Neural cell (in vitro differentiated cells): ENCODE measurements at regions not wholly inside any gene's neighbourhood (a gene's known extent, or its start where the extent isn't known, plus 50 kb on each side); places are given as distances from the start of the nearest gene placed in this dataset.

Source experiments
- H2AFZ ChIP-seq: fragments of 200-600, 300-800 bp; sonication (generic), shearing (Covaris generic); 2 replicates; pipeline ENCODE4 v1.6.0; 2014; ENCODE audit warnings: low read depth, mild to moderate bottlenecking, antibody characterized with exemption, low read length, moderate library complexity
- H3F3A ChIP-seq: fragments of 200-600 bp; shearing (Covaris generic); 2 replicates; pipeline ENCODE4 v1.6.1; 2016; ENCODE audit warnings: mild to moderate bottlenecking, moderate library complexity, mixed read lengths, antibody characterized with exemption, low read length; ENCODE audit not compliant: insufficient read depth, poor library complexity, severe bottlenecking
- H3K27ac ChIP-seq: fragments of 200-600, 300-800 bp; sonication (generic), shearing (Covaris generic); 2 replicates; pipeline ENCODE4 v1.5.1; 2014; ENCODE audit warnings: mild to moderate bottlenecking, low read length, moderate library complexity
- H3K27me3 ChIP-seq: fragments of 300-800, 200-600 bp; sonication (generic), shearing (Covaris generic); 2 replicates; pipeline ENCODE4 v1.6.0; 2014; ENCODE audit warnings: mild to moderate bottlenecking, low read depth, low read length, moderate library complexity; ENCODE audit not compliant: insufficient read depth
- H3K36me3 ChIP-seq: fragments of 300-800, 200-600 bp; sonication (generic), shearing (Covaris generic); 2 replicates; pipeline ENCODE4 v1.5.1; 2014; ENCODE audit warnings: mild to moderate bottlenecking, antibody characterized with exemption, low read length, moderate library complexity; ENCODE audit not compliant: insufficient read depth
- H3K4me2 ChIP-seq: fragments of 300-800, 200-600 bp; sonication (generic), shearing (Covaris generic); 2 replicates; pipeline ENCODE4 v1.6.0; 2014; ENCODE audit warnings: mild to moderate bottlenecking, low read length
- H3K4me3 ChIP-seq: fragments of 300-800, 200-600 bp; sonication (generic), shearing (Covaris generic); 2 replicates; pipeline ENCODE4 v1.5.1; 2014; ENCODE audit warnings: mild to moderate bottlenecking, low read length, moderate library complexity
- H3K79me2 ChIP-seq: fragments of 200-600 bp; shearing (Covaris generic); replicated peaks from 2 replicates; pipeline ENCODE4 v1.6.0; 2014; ENCODE audit warnings: mild to moderate bottlenecking, low read length, moderate library complexity; ENCODE audit not compliant: insufficient read depth
- H3K9ac ChIP-seq: fragments of 300-800, 200-600 bp; sonication (generic), shearing (Covaris generic); 2 replicates; pipeline ENCODE4 v1.6.1; 2016; ENCODE audit warnings: mild to moderate bottlenecking, low read length, mixed read lengths
- H3K9me2 ChIP-seq: fragments of 200-600 bp; shearing (Covaris generic); 2 replicates; pipeline ENCODE4 v1.6.1; 2016; ENCODE audit warnings: mild to moderate bottlenecking, low read length, mixed read lengths; ENCODE audit not compliant: insufficient read depth
- H3K9me3 ChIP-seq: fragments of 200-600, 300-800 bp; sonication (generic), shearing (Covaris generic); 2 replicates; pipeline ENCODE4 v1.6.1; 2016; ENCODE audit warnings: mild to moderate bottlenecking, mixed run types, low read length, moderate library complexity, mixed read lengths
- H4K20me1 ChIP-seq: fragments of 200-600 bp; shearing (Covaris generic); 2 replicates; pipeline ENCODE4 v1.6.1; 2016; ENCODE audit warnings: mild to moderate bottlenecking, mixed run types; ENCODE audit not compliant: insufficient read depth
- CTCF ChIP-seq: fragments of 450-650 bp; IDR thresholded peaks from 2 replicates; pipeline ENCODE4 v1.5.1; 2014; ENCODE audit warnings: antibody characterized with exemption, mild to moderate bottlenecking, moderate library complexity; ENCODE audit not compliant: poor library complexity, severe bottlenecking
- EP300 ChIP-seq: fragments of 450-650 bp; conservative IDR thresholded peaks from 2 replicates; pipeline ENCODE4 v1.6.1; 2014; ENCODE audit warnings: antibody characterized with exemption, mild to moderate bottlenecking, moderate library complexity; ENCODE audit not compliant: poor library complexity, severe bottlenecking
- EZH2 ChIP-seq: fragments of 200-600, 300-800 bp; shearing (Covaris generic), sonication (generic); IDR thresholded peaks from 2 replicates; pipeline ENCODE4 v1.6.1; 2014; ENCODE audit warnings: antibody characterized with exemption, low read length, borderline replicate concordance, mild to moderate bottlenecking; ENCODE audit not compliant: insufficient read depth, poor library complexity, severe bottlenecking
- MXI1 ChIP-seq: fragments of 450-650 bp; conservative IDR thresholded peaks from 2 replicates; pipeline ENCODE4 v1.6.1; 2014; ENCODE audit warnings: antibody characterized with exemption, mild to moderate bottlenecking; ENCODE audit not compliant: poor library complexity, severe bottlenecking
- POLR2AphosphoS5 ChIP-seq: IDR thresholded peaks from 2 replicates; pipeline ENCODE4 v1.6.1; 2012
- RAD21 ChIP-seq: fragments of 450-650 bp; conservative IDR thresholded peaks from 2 replicates; pipeline ENCODE4 v1.6.1; 2014; ENCODE audit warnings: antibody characterized with exemption, mild to moderate bottlenecking, moderate library complexity
- REST ChIP-seq: IDR thresholded peaks from 2 replicates; pipeline ENCODE4 v1.6.1; 2012; ENCODE audit warnings: borderline replicate concordance
- SMC3 ChIP-seq: fragments of 450-650 bp; conservative IDR thresholded peaks from 2 replicates; pipeline ENCODE4 v1.6.1; 2014; ENCODE audit warnings: antibody characterized with exemption, mild to moderate bottlenecking, moderate library complexity; ENCODE audit not compliant: poor library complexity
- TAF1 ChIP-seq: IDR thresholded peaks from 2 replicates; pipeline ENCODE4 v1.6.1; 2012; ENCODE audit warnings: low read depth

- Histone ChIP-seq H3K79me2 (no peaks in the 10 kb centered on the region), H3K36me3 (no peaks in the 10 kb centered on the region), H3K9me2 (no peaks in the 10 kb centered on the region), H4K20me1 (no peaks in the 10 kb centered on the region), H2AFZ (no peak overlapping the region), H3K27ac (no peak overlapping the region), H3K9ac (no peak overlapping the region), H3K9me3 (no peaks in the 10 kb centered on the region), H3K27me3 (no peaks in the 10 kb centered on the region), H3F3A (no peaks in the 10 kb centered on the region), H3K4me2 (no peak overlapping the region), H3K4me3 (no peak overlapping the region)
- TF ChIP-seq RAD21: no peak
- no peak for TF ChIP-seq POLR2AphosphoS5
- no peak for TF ChIP-seq TAF1
- TF ChIP-seq EZH2: no peak
- TF ChIP-seq REST: no peak
- TF ChIP-seq EP300: no peak
- TF ChIP-seq CTCF: no peak
- TF ChIP-seq MXI1: no peak
- TF ChIP-seq SMC3: no peak
Observed at GRCh38 chr6:1247894-1248293, 64.0 kb upstream of the FOXQ1 start.

GRCh38 chr6:1247056-1247455 lies 64.8 kb upstream of the FOXQ1 start:
- no peaks in the 10 kb centered on the region for H3F3A ChIP-seq
- H3K27me3 ChIP-seq: no peaks in the 10 kb centered on the region
- H3K9ac ChIP-seq: no peak overlapping the region
- H3K36me3 ChIP-seq: no peaks in the 10 kb centered on the region
- H2AFZ ChIP-seq: no peak overlapping the region
- H3K4me2 ChIP-seq: no peak overlapping the region
- H3K9me3 ChIP-seq: no peaks in the 10 kb centered on the region
- no peaks in the 10 kb centered on the region for H3K9me2 ChIP-seq
- no peaks in the 10 kb centered on the region for H4K20me1 ChIP-seq
- H3K79me2 ChIP-seq: no peaks in the 10 kb centered on the region
- TF ChIP-seq TAF1: no peak
- TF ChIP-seq RAD21: no peak
- TF ChIP-seq REST: no peak
- no peak for TF ChIP-seq CTCF
- TF ChIP-seq SMC3: no peak
- TF ChIP-seq EZH2: no peak
- TF ChIP-seq POLR2AphosphoS5: no peak
- no peak for TF ChIP-seq EP300
- TF ChIP-seq MXI1: no peak
- no peak overlapping the region for H3K4me3 ChIP-seq
- H3K27ac ChIP-seq: no peak overlapping the region
